ENCODE measurements at regions not wholly inside any gene's neighbourhood (a gene's known extent, or its start where the extent isn't known, plus 50 kb on each side); places are given as distances from the start of the nearest gene placed in this dataset.

DNA sequence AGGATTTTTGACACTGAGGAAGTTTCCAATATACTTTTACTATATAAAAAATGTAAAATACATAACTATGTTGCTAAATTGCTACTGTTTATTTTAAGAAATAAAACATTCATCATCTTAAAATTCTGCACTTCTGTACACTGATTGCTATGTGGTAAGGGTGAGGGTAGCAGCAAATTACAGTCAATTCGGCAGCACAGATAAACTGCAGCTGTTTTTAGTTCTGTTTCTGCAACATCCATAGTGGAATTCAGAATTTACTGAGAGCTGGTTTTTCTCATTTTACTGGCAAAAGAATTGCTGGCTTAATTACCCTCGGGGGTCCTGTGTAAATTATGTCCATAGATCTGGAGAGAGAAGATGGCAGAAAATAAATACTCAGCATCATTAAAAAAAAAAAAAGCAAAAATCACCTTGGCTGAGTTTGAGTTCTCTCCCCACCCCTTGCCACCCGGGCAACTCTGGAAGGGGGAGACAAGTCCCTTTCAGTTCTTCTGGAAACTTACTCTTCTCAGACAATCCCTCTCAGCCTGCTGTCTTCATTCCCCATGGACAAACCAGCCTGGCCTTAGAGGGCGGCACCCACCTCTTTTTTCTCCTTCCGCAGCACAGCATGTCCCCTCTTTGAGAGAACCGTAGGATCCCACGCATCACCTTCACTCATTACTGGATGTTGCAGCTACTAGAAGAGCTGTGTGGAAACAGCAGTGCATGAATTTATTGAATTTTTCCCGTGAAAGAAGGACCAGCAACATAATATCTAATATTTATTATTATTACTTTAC lies 501.1 kb upstream of the CELF2 start:
- ATAC-seq (no peak), DNase-seq (no peak)

DNA sequence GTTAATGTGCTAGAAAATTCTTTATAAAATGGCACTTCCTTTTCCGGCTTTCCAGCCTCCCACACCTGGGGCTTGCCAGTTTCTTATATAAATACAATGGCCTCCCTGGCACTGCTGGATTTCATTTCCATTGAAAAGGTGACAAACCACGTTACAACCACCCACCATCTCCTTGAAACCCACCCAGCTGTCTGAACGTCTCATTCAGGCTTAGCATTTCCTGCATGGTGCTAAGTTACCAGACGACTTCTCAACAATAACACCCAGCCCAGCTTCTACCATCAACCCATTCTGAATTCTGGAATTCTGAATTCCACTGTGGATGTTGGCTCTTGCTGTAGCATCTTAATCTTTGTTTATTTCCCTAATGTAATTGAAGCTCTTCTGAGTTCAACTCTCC lies 499.8 kb upstream of the CELF2 start:
- DNase-seq (no peak), ATAC-seq (no peak)

DNA sequence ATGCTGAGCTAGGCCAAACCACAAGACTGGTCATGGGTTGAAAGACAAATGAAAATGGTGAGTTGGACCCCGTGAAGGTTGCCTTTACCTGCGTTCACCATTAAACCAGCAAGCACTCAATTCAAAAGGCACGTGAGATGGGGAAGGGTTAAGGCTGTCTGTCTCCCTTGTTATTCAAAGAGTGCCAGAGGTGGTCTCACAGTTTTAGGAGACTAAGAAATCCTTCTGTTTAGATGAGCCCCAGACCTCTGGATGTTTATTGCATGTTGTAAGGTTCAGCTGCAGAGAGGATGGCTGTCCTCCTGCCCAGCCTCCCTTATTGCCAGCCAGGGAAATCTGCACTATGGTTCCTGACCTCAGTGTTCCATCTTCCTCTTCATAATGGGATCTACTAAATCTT lies 498.0 kb upstream of the CELF2 start:
- DNase-seq (no peak), ATAC-seq (no peak)

DNA sequence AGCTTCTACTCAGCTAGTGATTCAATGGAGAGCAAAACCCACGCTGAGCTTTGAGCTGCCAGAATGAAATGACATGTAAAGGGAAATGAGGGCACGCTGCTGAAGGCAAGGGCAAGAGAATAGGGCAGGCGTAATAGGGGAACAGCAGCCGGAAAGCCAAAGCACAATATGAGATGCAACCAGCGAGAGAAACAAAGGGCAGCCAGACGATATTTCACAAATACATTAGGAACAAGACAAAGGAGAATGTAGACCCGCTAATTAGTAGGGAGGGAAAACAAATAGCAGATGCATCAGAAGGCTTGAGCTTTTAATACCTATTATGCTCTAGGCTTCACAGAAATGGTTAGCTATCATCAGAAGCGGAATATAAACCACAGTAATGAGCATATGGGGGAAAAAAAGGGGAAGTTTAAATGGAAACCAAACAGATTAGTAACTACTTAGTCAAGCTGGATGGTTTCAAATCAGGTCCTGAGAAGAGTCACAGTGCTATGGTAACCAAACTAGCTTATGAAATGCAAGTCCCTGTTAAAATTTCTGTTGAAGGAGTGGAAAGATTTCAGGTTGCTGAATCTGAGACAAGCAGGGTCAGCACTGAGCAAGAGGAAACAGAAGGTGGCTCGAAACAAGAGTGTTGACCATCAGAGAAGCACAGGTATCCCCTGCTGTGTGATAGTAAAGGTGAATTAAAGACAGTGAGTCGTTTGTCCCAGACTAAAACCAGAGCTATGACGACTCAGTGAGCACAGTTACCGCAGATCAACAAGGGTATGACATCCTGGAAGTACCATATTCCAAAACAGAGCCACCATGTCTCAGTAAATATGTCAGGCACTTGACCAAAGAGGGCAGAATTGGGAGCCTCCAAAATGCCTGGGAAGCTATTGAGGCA lies 496.9 kb upstream of the CELF2 start:
- ATAC-seq (peak; percentile 84), DNase-seq (no peak)

DNA sequence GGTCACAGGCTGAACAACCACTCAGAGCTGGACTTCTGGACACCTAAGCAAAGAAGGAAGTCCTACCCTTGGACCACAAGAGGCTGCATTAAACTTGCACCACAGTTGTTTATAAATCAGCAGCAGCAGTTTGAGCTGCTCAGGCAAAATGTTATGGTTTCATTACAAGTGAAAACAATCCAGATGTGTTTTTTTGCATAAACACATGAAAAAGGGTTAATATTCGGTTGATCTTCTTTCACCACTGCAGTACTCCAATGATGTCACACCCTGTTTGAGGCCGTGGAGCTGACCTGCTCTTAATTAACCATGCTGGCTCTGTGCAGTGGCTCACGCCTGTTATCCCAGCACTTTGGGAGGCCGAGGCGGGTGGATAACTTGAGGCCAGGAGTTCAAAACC lies 490.8 kb upstream of the CELF2 start:
- no peak for ATAC-seq
- no peak for DNase-seq

DNA sequence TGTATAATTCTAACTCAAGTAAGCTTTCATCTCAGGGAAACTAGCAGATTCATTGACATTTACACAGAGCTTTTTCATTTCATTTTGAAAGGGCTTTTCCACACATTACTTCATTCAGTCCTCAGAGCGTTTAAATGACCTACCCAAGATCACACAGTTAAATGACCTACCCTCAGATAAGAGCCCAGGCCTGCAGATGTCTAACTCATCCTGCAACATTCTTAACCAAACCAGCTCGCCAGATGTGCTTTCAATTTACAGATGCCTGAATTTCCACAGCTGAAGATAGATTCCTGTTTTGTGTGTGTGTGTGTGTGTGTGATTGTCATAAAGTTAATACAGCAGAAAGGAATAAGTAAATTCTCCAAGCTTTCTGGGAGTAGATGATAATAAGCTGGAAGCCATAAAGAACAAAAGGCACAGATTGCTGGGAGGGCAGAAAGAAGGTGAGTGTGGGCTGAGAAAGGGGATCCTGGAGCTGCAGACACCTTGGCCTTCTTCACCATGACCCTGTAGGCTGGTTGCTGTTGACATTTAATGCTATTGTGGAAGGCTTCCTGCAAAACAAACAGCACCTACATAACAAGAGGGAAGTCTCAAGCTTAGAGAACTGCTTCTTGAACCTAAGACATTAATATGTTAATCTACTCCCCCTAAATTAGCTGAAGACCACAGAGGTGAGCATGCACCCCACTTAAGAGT lies 489.7 kb upstream of the CELF2 start:
- ATAC-seq (no peak), DNase-seq (no peak)

DNA sequence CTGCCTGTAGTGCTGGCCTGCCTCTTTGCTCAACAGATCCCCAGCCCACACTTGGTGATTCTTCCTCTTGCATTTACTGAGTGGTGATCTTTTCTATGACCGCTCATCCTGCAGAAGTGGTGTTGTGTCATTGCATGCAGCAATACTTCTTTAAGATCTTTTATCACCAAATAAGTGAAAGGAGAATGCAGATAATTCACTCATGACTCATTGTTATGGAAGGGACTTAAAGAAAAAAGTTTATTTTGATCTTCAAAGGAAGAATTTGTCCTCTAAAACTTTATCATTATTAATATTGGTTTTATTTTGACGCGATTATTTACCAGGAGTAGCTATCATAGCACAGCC lies 489.1 kb upstream of the CELF2 start:
- no peak for DNase-seq
- ATAC-seq, result no peak

DNA sequence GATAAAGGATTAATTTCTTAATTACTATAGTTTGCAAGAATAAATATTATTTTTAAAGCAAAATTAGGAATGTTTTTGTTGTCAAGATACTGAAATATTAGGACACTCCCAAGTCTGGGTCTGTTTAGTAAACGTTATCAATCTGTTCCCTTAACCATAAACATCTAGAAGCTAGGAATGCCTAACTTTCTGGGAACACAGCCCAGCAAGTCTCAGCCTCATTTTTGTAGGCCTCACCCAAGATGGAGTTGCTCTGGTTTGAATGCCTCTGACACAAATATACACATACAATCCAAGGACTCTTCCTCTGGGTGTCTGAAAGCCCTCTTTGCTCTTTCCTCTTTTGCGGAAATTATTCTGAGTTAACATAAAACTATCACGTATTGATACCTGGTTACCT lies 487.4 kb upstream of the CELF2 start:
- ATAC-seq (no peak), DNase-seq (no peak)

DNA sequence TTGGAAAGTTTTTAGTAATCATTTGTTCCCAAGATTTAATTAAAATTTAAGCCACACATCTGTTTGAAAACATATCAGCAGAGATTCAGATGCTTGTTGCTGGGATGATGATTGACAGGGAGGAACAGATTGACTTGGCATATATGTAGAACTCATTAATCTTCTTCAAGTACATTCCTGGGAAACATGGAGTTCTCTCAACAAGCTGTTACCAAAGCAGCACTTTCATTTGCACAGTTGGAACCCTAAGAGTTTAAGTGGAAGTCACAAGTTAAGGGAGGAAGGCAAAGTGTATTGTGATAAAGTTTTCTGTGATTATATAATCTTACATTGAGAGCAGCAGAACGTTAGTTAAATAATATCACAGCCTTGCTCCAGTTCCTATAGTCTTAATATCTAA lies 485.4 kb upstream of the CELF2 start:
- no peak for DNase-seq
- no peak for ATAC-seq

DNA sequence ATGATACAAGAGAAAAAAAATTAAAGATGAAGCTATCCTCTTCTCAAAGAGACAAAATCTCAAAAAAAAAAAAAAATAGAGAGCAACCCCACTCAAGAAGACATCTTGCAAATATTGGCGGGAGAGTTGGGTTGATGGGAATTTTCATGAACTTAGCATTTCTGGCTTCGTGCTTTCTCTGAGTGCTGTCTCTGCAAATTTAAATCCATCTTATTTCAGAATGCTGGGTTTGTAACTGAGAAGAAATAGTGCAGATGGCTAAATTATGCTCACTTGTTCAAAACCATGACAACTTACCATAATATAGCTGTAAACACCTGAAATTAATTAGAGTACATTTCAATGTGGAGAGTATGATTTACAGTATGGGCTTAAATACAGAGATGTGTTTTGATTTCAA lies 484.8 kb upstream of the CELF2 start:
- DNase-seq (no peak), ATAC-seq (no peak)

DNA sequence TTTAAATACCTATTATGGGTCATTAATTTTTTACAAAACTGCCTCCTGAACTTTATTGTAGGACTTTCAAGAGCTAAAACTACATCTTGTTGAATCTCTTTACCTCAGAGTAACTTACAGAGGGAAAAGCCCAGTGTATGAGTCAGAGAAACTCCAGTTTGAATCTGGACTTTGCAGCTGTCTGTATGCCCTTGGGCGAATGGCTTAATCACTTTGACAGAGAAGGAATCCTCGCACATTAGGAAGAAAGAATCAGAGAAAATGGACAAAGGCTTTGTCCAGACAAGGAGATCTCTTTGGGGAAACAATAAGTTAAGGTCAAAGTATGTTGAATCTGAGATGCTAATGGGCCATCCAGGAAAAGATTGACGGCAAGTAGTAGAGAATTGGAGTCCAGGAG lies 484.2 kb upstream of the CELF2 start:
- ATAC-seq, result no peak
- no peak for DNase-seq

DNA sequence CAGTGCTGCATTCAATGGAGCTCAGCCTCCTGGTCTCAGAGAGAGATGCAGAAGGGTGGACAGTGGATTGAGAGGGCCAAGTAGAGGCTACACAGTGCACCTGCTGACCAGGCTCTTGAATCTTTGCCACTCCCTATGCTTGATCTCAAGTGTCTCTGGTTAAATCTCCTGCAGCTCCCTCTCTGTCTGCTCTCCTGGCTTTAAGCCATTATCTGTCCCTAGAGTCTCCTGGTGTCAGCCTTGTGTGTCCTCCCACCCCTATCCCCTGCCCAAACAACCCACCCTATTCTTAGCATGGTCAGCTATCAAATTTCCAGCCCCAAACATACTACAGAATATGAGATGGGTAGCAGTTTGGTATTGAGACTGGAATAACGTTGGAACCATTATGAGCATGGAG lies 479.3 kb upstream of the CELF2 start:
- ATAC-seq (no peak), DNase-seq (no peak)

DNA sequence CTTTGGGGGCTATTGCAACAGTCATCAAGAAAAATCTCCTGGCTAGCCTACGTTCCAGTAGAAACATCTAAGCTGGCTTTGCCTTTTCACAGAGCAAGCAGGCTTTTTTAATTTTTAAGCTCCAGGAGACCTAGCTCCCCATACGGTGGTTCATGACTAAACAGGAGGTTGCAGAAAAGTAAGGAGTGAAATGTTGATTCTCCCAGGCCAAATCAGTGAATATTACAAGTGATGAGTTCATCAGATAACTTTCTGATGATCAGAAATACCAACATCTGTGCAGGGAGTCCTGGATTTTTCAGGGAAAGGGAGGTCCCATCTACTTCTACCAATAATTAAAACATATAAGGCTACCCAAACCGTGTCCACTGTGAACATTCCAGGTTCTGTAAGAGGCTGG lies 477.3 kb upstream of the CELF2 start:
- ATAC-seq, result no peak
- no peak for DNase-seq

DNA sequence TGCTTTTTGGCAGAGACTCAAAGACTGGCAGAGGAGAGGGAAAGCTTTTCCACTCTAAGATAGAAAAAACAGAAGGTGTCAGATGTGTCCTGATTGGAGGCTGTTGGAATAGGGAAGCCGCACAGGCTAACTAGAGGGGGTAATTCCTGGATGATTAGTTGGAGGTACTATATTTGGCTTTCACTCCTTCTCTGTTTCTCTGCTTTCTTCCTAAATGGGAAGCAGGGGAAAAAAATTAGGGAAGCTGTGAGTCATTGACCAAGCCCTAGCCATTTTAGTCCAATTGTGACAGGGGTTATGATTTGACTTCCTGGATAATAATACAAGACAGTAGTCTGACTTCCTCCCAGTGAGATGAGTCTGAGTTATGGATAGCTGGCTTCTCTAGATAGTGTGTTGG lies 475.2 kb upstream of the CELF2 start:
- ATAC-seq, result no peak
- DNase-seq, result no peak

DNA sequence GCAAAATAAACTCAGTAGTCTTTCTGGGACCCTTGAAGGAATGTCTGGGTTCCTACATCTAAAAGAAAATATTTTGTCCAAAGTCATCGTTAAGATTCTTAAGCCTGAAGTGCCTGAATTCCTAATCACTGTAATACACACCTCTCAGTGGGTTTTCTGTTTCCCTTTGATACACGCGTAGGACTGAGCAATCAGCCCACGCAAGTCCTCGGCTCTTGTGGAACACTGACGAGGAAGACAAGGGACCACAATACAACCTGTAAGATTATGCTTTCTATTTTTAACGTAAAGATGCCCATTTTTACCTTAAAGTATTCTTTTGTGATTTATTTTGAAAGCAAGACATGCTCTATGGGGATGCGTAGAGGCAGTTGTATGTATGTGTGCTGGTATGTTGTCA lies 472.8 kb upstream of the CELF2 start:
- no peak for ATAC-seq

DNA sequence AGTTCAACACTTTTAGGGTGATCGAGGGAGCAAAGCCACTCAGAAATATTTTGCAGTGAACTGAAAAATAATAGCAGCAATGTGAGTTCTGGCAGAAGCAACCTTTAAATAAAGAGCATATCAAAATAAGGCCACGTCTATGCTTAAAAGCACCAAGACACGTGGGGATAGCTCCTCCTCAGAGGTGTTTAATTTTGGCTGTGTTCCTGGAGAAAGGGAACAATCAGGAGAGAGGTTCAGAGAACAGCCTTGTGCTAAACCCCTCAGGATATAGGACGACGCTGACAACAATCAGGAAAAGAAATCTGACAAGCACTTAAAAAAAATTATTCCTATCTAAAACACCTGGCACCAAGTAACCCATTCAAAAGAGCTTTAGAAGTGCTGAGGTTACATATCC lies 471.9 kb upstream of the CELF2 start:
- no peak for ATAC-seq
- no peak for DNase-seq

More for the DNA sequence above, 472.8 kb upstream of the CELF2 start:
- no peak for DNase-seq

DNA sequence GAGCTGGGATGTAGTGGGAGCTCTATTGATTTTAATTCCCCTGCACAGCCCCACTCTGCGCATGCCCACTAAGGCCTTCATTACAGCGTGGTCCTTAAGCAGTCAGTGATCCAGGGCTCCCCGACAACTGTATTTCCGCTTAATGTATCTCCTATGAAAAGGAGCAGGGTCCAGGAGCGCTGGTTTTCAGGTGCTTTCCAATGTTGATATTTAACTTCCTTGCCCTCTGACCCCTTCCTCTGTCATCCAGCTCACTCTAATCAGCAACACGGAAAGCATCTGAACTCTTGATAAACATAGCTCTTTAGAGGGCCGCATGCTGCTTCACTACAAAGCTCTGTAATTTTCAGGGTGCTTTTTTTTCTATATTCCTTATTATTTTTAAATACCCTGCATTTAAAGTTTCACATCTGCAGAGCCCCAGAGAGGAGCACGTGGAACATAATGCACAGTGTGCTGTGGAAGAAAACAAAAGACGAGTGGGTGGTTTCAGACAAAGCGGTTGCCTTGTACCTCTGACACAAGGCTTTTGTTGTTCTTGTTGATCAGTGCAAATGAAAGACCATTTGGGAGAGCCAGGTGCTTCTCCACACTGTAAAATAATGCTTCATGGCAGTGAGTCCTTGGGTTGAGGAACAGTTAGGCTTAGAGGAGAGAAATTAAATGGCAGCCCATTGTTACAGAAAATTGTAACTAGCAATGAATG lies 465.9 kb upstream of the CELF2 start:
- DNase-seq, result no peak
- ATAC-seq, result no peak

DNA sequence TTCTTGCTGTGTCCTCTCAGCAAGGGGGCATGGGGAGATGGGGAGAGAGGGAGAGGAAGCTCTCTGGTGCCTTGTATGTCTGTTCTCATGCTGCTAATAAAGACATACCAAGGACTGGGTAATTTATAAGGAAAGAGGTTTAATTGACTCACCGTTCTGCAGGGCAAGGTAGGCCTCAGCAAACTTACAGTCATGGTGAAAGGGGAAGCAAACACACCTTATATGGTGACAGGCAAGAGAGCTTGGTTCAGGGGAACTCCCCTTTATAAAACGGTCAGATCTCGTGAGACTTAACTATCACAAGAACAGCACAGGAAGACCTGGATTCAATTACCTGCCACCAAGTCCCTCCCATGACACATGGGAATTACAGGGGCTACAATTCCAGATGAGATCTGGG lies 464.7 kb upstream of the CELF2 start:
- ATAC-seq, result peak; percentile 43
- DNase-seq, result no peak

DNA sequence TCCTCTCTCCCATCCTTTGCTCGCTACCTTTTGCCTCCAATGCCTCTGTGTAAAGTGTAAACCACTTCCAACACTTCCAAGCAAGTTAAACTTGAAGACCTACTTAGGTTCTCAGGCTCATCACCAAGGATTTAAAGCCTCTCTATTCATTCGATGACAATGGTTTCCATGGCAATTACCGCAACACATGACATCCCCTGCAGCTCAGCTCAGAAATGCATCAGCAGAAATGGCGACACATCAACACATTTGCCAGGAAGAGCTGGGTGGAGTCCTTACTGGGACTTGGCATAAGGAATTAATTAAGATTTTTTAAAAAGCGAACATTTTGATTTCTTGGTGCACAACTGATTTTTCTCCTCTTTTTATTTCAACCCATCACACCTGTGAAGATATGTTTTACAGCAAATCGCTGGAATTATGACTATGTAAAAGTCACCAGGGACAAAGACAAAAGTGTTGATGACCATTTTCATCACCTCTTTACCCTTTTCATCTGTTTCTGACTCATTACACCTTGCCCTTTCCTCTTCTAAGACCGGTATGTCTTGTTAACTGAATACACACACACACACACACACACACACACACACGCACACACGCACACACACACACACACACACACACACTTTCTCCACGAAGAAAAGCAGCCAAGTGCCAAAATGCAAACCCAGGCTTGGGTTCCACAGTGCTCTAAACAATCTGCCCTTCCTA lies 453.4 kb upstream of the CELF2 start:
- ATAC-seq (no peak), DNase-seq (no peak)

DNA sequence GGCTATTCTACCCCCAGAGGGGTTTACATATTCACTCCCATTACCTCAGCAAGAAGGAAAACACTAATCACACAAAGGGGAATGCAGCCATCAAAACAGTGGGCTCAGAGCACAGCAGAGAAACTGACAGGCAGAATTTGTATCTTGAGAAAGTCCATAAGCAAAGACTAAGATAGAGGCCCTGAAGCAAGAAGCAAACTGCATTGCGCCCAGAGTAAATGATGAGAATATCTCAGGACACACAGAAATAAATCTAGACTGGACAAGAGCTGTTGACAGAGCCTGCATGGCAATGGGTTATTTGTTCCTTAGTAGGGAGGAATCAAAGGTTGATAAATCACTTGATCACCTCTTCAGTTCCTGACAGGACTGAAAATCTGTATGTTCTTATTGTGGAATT lies 440.7 kb upstream of the CELF2 start:
- no peak for DNase-seq
- no peak for ATAC-seq

DNA sequence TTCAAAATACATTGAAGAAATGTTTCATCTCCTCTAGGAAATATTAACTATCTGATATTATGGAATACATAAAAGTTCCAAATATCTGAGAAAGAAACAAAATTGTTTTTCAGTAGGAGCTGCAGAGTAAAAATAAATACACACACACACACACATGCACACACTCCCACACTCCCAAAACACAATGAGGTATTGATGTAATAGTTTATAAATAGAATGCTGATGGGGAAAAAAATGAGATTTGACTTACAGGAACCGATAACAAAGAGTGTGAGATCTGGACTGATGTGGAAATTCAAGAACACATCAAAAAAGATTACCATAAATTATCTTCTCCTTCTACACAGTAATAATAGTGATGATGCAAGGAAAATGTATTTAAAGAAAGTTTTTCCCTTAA lies 438.0 kb upstream of the CELF2 start:
- no peak for ATAC-seq

DNA sequence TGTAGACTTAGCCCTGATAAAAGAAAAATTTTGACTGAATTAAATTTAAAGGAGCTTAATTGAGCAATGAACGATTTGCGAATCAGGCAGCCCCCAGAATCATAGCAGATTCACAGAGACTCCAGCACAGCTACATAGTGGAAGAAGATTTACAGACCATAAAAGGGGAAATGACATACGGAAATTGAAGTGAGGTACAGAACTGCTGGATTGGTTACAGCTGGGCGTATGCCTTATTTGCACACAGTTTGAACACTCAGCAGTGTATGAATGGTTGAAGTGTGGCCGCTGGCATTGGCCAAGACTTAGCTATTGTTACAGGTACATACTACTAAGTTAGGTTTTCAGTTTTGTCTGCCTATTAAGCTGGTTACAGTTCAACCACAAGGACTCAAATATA lies 433.5 kb upstream of the CELF2 start:
- no peak for ATAC-seq
- DNase-seq, result no peak

More for the DNA sequence above, 438.0 kb upstream of the CELF2 start:
- DNase-seq, result no peak

Measured in stimulated activated naive CD8-positive, alpha-beta T cell treated with anti-CD3 and anti-CD28 coated beads, Interleukin-15, Interleukin-2, amounts not matched to agents 100 U/mL and 50 U/mL, for 24 hours (primary cell).